ENCODE measurements at regions not wholly inside any gene's neighbourhood (a gene's known extent, or its start where the extent isn't known, plus 50 kb on each side); places are given as distances from the start of the nearest gene placed in this dataset.
"Not testable (repeated sequence)": the region's sequence is repeated elsewhere in the genome, so short reads cannot be mapped to it uniquely, and the experiment has no call there.

GRCh38 chr4:55251342-55251741 lies 94.7 kb upstream of the SRD5A3 start:
- DNase-seq (ENCODE audit: low read depth in 3 of 3), result no peak

- no peak for DNase-seq (ENCODE audit: low read depth in 3 of 3)
These were observed 94.1 kb upstream of the SRD5A3 start for GRCh38 chr4:55251896-55252295.

- DNase-seq (ENCODE audit: low read depth in 3 of 3), result no peak
These were observed 92.0 kb upstream of the SRD5A3 start for GRCh38 chr4:55253948-55254593.

- no peak for DNase-seq (ENCODE audit: low read depth in 3 of 3)
These were observed 90.9 kb upstream of the SRD5A3 start for GRCh38 chr4:55255179-55255578.

GRCh38 chr4:55256787-55257186 lies 89.3 kb upstream of the SRD5A3 start:
- DNase-seq (ENCODE audit: low read depth in 3 of 3), result no peak

GRCh38 chr4:55258152-55258865 lies 87.7 kb upstream of the SRD5A3 start:
- DNase-seq (ENCODE audit: low read depth in 3 of 3), result no peak

GRCh38 chr4:55259294-55259693 lies 86.7 kb upstream of the SRD5A3 start:
- no peak for DNase-seq (ENCODE audit: low read depth in 3 of 3)

- no peak for DNase-seq (ENCODE audit: low read depth in 3 of 3)
These were observed 76.6 kb upstream of the SRD5A3 start for GRCh38 chr4:55269470-55269869.

- DNase-seq (ENCODE audit: low read depth in 3 of 3), result no peak
These were observed 76.0 kb upstream of the SRD5A3 start for GRCh38 chr4:55269995-55270394.

GRCh38 chr4:55270481-55270880 lies 75.6 kb upstream of the SRD5A3 start:
- no peak for DNase-seq (ENCODE audit: low read depth in 3 of 3)

GRCh38 chr4:55272102-55272501 lies 73.9 kb upstream of the SRD5A3 start:
- DNase-seq (ENCODE audit: low read depth in 3 of 3), result no peak

- no peak for DNase-seq (ENCODE audit: low read depth in 3 of 3)
These were observed 73.5 kb upstream of the SRD5A3 start for GRCh38 chr4:55272589-55272988.

GRCh38 chr4:55277011-55277410 lies 69.0 kb upstream of the SRD5A3 start:
- DNase-seq (ENCODE audit: low read depth in 3 of 3), result no peak

- no peak for DNase-seq (ENCODE audit: low read depth in 3 of 3)
These were observed 67.7 kb upstream of the SRD5A3 start for GRCh38 chr4:55278316-55278715.

GRCh38 chr4:55280474-55280873 lies 65.6 kb upstream of the SRD5A3 start:
- not testable (repeated sequence) for DNase-seq (ENCODE audit: low read depth in 3 of 3)

GRCh38 chr4:55281118-55281683 lies 64.8 kb upstream of the SRD5A3 start:
- not testable (repeated sequence) for DNase-seq (ENCODE audit: low read depth in 3 of 3)

GRCh38 chr4:55284331-55284730 lies 61.7 kb upstream of the SRD5A3 start:
- no peak for DNase-seq (ENCODE audit: low read depth in 3 of 3)

- no peak for DNase-seq (ENCODE audit: low read depth in 3 of 3)
These were observed 54.8 kb upstream of the SRD5A3 start for GRCh38 chr4:55291227-55291640.

GRCh38 chr4:55296096-55296495 lies 49.9 kb upstream of the SRD5A3 start:
- DNase-seq (ENCODE audit: low read depth in 3 of 3), result no peak
